Activated gamma-delta T cell treated with anti-CD3 and anti-CD28 coated beads, Interleukin-2, amount 50 U/mL, for 16 hours (primary cell): ENCODE measurements at regions not wholly inside any gene's neighbourhood (a gene's known extent, or its start where the extent isn't known, plus 50 kb on each side); places are given as distances from the start of the nearest gene placed in this dataset.
"Not testable (repeated sequence)": the region's sequence is repeated elsewhere in the genome, so short reads cannot be mapped to it uniquely, and the experiment has no call there.

Source experiments
- DNase-seq: peaks from one replicate; pipeline ENCODE4 v3.0.0-alpha.2; 2020; ENCODE audit warnings: low read depth

DNA sequence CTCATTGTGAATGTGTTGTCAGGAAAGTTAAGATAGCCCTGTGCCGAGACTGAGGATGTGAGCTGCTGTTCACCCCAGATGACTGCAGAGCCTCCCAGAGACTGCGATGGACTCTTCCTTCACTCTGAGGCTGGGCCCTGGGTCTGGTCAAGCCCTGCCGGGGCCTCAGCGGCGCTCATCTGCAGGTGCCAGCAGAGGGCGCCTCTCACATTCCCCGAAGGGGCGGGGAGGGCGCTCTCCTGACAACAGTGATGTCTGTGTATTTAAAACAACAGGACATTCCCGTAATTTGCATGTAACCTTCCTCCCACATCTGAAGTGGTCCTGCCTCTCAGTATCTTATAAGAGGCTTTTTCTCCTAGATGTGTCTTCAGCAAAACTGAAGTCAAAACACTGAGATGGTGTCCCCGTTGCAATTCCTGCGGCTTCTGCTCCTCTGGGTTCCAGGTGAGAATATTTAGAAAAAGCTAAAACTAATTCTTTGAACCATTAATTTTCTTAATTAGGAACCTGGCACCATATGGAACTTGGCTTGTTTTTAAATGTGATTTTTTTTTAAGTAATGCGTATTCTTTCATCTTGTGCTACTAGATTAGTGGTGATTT, 1377.9 kb downstream of the RPIA start:
- no peak for DNase-seq

DNA sequence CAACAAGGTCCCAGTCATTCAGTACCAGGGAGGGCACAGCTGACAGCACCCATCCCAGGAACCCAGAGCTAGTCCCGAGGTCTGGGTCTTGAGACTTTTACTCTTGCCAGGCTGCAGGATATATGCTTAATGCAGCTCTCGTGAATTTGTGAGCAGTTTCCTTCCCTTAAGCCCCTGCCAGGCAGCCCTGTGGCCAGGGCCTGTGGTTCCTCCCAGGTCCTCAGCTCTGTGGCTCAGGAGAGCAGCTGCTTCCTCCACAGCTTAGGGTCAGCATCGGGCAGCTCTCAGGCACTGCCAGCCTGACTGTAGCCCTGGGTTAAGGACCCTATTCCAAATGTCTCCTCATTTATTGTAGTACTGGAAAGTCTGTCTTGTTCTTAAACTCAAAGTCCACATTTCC, 1384.8 kb downstream of the RPIA start:
- DNase-seq, result no peak

DNA sequence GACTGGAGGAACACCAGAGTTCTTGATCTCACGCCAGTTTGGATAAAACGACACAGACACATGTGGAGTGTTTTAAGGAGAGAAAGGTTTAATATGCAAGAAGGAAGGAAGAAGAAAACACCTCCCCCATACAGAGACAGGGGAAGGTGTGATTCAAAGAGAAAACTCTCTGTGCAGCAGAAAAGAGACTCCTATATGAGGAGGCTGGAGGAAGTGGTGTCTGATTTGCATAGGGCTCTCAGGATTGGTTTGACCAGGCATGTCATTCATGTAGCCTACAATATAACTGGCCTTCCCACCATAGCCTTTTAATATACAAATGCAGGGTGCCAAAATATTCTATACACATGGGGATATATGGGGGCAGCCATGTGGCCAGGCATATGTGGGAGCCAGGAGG, 1386.5 kb downstream of the RPIA start:
- DNase-seq, result no peak

DNA sequence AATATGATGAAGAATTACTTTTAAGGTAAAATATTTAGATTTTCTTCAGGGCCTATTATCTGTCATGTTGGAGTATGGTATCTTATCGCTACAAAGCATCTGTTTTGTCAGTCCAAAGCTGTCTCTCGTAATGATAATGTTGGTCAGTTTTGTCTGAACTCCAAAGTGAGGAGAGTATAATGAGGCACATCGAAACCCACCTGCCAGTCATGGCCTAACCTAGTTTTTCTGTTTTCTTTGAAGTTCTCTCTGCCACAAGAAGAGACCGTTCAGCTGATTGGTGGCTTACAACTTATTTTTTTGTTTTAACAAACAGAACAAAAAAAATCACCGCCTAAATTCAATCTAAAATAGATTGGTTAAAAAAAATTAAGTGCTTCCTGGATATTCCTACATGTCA, 1387.9 kb downstream of the RPIA start:
- DNase-seq, result no peak

DNA sequence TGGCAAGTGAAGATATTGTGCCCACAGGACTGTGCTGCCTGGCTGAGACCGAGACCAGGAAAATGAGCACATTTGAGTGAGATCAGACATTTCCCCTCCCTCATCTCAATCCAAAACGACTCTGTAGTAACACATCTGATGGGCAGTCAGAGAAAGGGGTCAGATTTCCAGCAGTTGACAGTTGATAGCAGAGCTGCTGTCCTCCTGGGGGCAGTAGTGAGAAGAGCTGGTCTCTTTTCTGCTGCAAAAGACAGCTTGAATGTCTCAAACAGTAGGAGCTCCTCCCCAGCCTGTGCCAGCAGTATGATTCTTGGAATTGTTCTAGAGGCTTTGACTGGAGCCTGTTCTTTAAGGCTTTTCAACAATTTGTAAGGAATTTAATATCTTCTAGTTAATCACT, 1396.3 kb downstream of the RPIA start:
- not testable (repeated sequence) for DNase-seq

DNA sequence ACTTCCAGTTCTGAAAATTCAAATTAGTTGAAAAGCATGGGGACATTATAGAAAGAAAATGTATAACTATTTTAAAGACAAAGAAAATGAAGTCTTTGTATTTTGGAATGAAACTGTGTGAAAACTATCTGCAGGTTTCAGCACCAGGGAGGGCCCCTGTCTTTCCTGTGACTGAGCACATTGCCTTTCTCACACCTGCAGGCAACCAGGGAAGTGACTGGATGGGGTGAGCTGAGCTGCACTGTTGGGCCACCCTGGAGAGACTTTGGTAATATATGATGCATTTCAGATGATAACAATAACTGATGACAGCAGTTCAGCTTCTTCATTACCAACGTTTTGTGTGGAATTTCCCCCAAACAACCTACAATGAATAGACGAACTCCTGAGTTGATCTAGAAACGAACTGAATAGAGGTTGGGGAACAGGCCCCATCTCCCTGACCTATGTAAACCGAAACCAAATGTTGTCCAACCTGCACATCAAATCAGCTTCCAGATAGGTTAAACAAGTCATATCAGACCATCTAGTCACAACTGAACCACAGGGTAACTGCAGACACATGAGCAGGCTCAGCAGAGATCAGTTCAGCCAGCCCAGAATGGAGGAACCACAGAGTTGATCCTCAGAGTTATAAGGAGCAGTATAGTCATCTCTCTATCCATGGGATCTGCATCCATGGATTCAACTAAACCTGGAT, 1402.2 kb downstream of the RPIA start:
- DNase-seq, result not testable (repeated sequence)

DNA sequence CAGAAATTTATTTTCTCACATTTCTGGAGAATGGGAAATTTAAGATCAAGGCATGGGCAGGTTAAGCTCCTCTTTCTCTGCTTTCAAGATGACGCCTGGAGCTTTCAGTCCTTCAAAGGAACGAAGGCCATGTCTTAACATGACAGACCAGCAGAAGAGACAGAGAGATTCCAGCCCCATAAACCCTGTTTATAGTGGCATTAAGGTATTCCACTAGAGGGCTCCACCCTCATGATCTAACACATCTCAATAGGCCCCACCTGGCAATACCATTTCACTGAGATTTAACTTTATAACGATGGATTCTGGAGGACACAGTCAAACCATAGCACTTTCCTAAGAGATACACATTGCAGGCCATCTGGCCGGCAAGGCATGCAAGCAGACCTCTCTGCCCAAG, 1406.1 kb downstream of the RPIA start:
- DNase-seq, result not testable (repeated sequence)

DNA sequence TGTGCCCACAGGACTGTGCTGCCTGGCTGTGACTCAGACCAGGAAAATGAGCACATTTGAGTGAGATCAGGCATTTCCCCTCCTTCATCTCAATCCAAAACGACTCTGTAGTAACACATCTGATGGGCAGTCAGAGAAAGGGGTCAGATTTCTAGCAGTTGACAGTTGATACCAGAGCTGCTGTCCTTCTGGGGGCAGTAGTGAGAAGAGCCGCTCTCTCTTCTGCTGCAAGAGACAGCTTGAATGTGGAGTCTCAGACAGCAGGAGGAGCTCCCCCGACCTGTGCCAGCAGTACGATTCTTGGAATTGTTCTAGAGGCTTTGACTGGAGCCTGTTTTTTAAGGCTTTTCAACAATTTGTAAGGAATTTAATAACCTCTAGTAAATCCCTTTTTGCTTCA, 1413.7 kb downstream of the RPIA start:
- not testable (repeated sequence) for DNase-seq

DNA sequence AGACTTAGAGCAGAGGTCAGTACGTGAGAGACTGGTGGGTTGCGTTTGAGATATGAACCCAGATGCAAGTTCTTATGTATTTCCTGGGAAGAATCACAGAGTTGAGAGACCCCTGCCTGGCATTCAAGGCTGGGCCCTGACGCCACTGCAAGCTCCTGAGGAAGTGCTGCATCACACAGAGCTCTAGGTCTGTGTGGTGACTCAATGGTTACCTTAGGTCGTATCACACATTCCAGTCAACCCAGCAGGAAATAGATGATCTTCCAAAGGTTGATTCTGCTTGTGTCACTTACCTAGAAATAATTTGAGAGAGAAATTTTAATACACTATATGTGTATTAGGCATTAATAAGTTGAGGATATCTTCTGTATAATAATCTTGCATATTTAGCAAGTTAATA, 1431.9 kb downstream of the RPIA start:
- DNase-seq, result not testable (repeated sequence)

DNA sequence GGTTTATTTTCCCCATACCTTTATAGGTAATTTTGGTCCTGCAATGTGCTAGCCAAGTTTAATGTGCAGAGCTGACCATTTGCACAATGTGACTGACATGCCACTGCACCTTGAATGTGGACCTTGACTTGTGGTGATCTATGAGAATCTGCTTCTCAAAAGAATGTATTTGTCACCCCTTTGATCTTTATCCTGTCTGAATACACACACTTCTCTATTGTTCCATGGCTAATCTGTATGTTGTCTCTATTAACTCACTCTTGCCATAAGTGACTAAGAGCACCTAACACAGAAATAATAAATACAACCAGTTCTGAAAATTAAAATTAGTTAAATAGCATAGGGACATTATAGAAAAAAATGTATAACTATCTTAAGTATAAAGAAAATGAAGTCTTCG, 1447.6 kb downstream of the RPIA start:
- not testable (repeated sequence) for DNase-seq

DNA sequence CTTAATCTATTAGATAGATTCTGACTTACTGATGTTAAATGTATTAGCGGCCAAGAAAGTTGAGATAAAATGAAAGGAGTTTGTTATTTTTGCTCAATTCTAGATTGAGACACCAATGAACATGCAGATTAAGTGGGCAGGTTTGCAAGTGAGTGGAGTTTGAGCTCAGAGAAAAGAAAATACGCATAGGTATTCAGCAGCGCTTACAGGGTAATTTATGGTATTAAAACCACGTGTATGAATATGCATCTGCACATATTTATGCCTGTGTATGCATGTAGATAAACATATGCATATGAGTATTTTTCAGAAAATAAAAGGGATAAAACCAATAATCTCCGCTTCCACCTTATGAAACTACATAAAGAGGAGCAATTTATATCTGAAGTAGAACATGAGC, 1450.1 kb downstream of the RPIA start:
- DNase-seq, result not testable (repeated sequence)

DNA sequence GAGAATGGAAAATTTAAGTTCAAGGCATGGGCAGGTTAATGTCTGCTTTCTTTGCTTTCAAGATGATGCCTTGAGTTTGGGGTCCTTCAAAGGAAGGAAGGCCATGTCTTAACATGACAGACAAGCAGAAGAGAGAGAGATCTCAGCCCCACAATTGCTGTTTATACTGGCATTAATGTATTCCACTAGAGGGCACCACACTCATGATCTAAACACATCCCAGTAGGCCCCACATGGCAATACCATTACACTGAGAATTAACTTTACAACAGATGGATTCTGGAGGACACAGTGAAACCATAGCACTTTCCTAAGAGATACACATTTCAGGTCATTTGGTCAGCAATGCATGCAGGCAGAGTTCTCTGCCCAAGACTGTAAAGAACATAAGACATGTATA, 1460.3 kb downstream of the RPIA start:
- not testable (repeated sequence) for DNase-seq

DNA sequence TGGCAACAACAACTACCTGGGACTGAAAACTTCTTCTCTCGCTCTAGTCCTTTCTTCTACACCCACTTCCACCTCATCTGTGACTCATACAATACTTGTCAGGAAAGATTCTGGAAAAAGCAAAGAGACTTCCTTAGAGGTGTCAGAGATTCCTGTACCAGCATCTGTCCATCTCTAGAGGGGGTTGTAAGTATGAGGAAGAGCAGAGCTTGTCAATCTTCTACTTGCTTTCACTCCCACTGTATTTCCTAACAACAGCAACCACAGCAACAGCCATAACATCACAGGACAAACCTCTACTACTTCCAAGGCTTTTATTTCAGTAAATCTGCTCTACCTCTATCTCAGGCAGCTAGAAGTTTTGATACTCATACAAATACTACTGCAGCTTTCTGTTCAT, 1479.5 kb downstream of the RPIA start:
- DNase-seq, result not testable (repeated sequence)

DNA sequence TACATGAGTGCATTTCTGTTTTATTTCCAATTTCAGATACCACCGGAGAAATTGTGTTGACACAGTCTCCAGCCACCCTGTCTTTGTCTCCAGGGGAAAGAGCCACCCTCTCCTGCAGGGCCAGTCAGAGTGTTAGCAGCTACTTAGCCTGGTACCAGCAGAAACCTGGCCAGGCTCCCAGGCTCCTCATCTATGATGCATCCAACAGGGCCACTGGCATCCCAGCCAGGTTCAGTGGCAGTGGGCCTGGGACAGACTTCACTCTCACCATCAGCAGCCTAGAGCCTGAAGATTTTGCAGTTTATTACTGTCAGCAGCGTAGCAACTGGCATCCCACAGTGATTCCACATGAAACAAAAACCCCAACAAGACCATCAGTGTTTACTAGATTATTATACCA, 1481.6 kb downstream of the RPIA start:
- DNase-seq, result not testable (repeated sequence)

DNA sequence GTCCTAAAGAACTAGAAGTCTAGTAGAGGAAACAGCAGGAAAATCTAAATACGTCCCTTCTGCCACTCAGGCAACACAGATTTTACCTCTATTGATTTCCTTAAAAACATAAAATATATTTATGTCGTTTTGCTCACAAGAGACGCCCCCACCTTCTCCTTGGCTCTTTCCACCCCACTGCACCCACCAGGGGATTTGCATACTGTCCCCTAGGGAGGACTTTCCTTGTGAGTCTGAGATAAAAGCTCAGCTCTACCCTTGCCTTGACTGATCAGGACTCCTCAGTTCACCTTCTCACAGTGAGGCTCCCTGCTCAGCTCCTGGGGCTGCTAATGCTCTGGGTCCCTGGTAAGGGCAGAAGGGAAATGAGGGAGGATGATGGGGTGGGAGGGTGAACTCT, 1488.1 kb downstream of the RPIA start:
- DNase-seq, result not testable (repeated sequence)

DNA sequence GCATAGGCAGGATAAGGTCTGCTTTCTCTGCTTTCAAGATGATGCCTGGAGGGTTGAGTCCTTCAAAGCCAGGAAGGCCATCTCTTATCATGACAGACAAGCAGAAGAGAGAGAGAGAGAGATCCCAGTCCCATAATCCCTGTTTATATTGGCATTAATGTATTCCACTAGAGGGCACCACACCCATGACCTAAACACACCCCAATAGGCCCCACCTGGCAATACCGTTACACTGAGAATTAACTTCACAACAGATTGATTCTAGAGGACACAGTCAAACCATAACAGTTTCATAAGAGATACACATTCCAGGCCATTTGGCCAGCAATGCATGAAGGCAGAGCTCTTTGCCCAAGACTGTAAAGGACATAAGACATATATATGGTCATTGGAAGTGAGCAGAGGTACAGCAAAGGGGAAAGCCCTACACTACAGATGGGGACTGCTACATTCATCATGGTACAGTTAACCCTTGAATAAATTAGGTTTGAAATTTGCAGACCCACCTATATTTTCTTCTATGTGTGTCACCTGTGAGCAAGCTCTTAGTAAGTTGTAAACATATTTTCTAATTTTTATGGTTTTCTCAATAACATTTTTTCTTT, 1516.1 kb downstream of the RPIA start:
- no peak for DNase-seq

DNA sequence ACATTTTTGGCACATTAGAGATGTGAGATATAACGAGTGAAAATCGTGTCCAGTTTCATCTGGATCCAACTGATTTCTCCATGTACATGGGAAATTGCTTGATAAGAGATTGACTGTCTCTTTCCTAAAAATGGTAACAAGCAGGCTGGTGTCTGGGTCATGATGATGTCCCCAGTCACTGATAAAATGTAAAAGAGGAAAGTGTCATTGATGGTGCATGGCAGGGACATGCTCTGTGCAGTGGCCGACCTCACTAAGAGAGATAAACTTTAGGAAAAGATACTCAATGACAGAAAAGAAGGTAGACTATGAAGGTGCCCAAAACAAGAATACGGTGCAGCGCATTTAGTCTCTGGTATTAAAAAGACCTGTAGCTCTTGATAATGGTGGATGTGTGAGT, 1517.5 kb downstream of the RPIA start:
- no peak for DNase-seq

DNA sequence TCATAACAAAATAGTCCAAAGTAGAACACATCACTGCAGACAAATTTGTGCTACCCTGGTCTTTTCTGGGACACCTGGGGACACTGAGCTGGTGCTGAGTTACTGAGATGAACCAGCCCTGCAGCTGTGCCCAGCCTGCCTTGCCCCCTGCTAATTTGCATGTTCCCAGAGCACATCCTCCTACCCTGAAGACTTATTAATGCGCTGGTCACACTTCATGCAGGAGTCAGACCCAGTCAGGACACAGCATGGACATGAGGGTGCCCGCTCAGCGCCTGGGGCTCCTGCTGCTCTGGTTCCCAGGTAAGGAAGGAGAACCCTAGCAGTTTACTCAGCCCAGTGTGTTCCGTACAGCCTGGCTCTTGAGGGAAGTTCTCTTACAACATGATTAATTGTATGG, 1518.3 kb downstream of the RPIA start:
- no peak for DNase-seq

DNA sequence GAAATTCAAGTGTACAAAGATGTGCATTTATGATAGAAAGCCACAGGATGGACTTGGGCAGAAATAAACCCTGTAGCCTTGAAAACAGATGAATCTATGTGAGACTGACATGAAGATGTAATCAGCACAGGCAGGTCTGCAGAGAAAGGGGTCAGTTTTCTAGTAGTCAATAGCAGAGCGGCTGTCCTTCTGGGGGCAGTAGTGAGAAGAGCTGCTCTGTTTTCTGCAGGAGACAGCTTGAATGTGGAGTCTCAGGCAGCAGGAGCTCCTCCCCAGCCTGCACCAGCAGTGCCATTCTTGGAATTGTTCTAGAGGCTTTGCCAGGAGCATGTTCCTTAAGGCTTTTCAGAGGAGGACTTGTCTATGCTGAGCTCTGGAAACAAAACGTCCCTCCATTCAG, 1524.4 kb downstream of the RPIA start:
- not testable (repeated sequence) for DNase-seq

DNA sequence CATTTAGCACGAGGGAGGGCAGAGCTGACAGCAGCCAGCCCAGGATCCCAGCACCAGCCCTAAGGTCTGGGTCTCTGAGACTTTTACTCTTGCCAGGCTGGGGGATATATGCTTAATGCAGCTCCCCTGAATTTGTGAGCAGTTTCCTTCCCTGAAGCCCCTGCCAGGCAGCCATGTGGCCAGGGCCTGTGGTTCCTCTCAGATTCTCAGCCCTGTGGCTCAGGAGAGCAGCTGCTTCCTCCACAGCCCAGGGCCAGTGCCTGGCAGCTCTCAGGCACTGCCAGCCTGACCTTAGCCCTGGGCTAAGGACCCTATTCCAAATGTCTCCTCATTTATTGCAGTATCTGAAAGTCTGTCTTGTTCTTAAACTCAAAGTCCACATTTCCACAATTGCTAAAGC, 1525.3 kb downstream of the RPIA start:
- DNase-seq, result not testable (repeated sequence)

DNA sequence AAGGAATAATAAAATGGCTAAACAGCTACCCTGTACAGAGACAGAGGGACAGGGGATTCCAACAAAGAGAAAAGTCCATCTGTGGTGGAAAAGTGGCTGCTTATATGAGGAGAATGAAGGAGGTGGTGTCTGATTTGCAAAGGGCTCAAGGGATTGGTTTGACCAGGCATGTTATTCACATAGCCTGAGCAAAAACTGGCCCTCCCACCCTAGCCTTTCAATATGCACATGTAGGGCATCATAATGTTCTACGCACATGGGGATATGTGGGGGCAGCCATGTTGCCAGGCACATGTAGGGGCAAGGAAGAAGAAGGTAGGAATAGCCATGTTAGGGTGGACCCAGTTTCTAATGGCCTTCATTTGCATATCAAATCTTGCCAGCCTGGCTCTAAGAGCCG, 1527.1 kb downstream of the RPIA start:
- not testable (repeated sequence) for DNase-seq

DNA sequence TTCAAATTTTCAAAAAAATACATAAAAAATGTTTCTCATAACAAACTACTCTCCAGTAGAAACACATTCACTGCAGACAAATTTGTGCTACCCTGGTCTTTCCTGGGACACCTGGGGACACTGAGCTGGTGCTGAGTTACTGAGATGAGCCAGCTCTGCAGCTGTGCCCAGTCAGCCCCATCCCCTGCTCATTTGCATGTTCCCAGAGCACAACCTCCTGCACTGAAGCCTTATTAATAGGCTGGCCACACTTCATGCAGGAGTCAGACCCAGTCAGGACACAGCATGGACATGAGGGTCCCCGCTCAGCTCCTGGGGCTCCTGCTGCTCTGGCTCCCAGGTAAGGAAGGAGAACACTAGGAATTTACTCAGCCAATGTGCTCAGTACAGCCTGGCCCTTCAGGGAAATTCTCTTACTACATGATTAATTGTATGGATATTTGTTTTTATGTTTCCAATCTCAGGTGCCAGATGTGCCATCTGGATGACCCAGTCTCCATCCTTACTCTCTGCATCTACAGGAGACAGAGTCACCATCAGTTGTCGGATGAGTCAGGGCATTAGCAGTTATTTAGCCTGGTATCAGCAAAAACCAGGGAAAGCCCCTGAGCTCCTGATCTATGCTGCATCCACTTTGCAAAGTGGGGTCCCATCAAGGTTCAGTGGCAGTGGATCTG, 1529.3 kb downstream of the RPIA start:
- DNase-seq, result not testable (repeated sequence)

DNA sequence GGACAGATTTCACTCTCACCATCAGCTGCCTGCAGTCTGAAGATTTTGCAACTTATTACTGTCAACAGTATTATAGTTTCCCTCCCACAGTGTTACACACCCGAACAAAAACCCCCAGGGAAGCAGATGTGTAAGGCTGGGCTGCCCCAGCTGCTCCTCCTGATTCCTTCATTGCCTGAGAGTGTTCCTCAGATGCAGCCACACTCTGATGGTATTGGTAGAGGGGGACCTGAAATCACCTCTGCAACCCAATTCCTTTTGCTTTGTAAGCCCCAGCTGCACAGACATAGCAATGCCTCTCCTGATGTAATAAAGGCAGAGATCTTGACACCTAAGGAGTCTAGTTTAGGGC, 1529.8 kb downstream of the RPIA start:
- no peak for DNase-seq
